Hepatocyte (in vitro differentiated cells): ENCODE measurements at regions not wholly inside any gene's neighbourhood (a gene's known extent, or its start where the extent isn't known, plus 50 kb on each side); places are given as distances from the start of the nearest gene placed in this dataset.

Experiments used
- DNase-seq: peaks from one replicate; pipeline ENCODE4 v3.0.0-alpha.2; 2016; ENCODE audit warnings: low spot score
- H2AFZ ChIP-seq: fragments of 200-600 bp; sonication (generic); 2 replicates; pipeline ENCODE4 v1.6.0; 2016; ENCODE audit warnings: antibody characterized with exemption, mild to moderate bottlenecking
- H3K27ac ChIP-seq: fragments of 200-600 bp; sonication (generic); 2 replicates; pipeline ENCODE4 v1.5.1; 2016; ENCODE audit warnings: mild to moderate bottlenecking
- H3K27me3 ChIP-seq: fragments of 200-600 bp; sonication (generic); 2 replicates; pipeline ENCODE4 v1.6.1; 2016
- H3K36me3 ChIP-seq: fragments of 200-600 bp; sonication (generic); replicated peaks from 2 replicates; pipeline ENCODE4 v1.5.1; 2016; ENCODE audit warnings: low read depth; ENCODE audit not compliant: insufficient read depth
- H3K4me1 ChIP-seq: fragments of 200-600 bp; sonication (generic); 2 replicates; pipeline ENCODE4 v1.5.1; 2016; ENCODE audit warnings: mild to moderate bottlenecking, moderate library complexity; ENCODE audit not compliant: insufficient read depth
- H3K4me2 ChIP-seq: fragments of 200-600 bp; sonication (generic); 2 replicates; pipeline ENCODE4 v1.6.0; 2016
- H3K4me3 ChIP-seq: fragments of 200-600 bp; sonication (generic); 2 replicates; pipeline ENCODE4 v1.5.1; 2016; ENCODE audit warnings: mild to moderate bottlenecking
- H3K79me2 ChIP-seq: fragments of 200-600 bp; sonication (generic); 2 replicates; pipeline ENCODE4 v1.6.0; 2017; ENCODE audit warnings: mild to moderate bottlenecking
- H3K9me2 ChIP-seq: fragments of 200-600 bp; sonication (generic); replicated peaks from 2 replicates; pipeline ENCODE4 v1.6.0; 2017; ENCODE audit warnings: mild to moderate bottlenecking; ENCODE audit not compliant: insufficient read depth
- H3K9me3 ChIP-seq: fragments of 200-600 bp; sonication (generic); 2 replicates; pipeline ENCODE4 v1.5.1; 2016; ENCODE audit warnings: low read depth, mild to moderate bottlenecking
- H4K20me1 ChIP-seq: fragments of 200-600 bp; sonication (generic); 2 replicates; pipeline ENCODE4 v1.6.0; 2016; ENCODE audit warnings: mild to moderate bottlenecking; ENCODE audit not compliant: insufficient read depth, poor library complexity, severe bottlenecking
- EZH2 ChIP-seq: fragments of 200-600 bp; sonication (generic); IDR thresholded peaks from 2 replicates; pipeline ENCODE4 v1.6.1; 2016; ENCODE audit warnings: antibody characterized with exemption, mild to moderate bottlenecking, borderline replicate concordance
- EZH2phosphoT487 ChIP-seq: fragments of 200-600 bp; sonication (generic); IDR thresholded peaks from one replicate; pipeline ENCODE4 v1.6.1; 2018; ENCODE audit warnings: antibody characterized with exemption, mild to moderate bottlenecking, low read depth, moderate library complexity; ENCODE audit not compliant: unreplicated experiment, severe bottlenecking
- WGBS: methylation state at CpG from one replicate; pipeline ENCODE4 v1.1.6; 2016; ENCODE audit warnings: low lambda C conversion rate; ENCODE audit errors: missing lambda C conversion rate; 5-methylcytosine and 5-hydroxymethylcytosine counted together
- TF ChIP-seq, protein P1 (sequence below): fragments of 200-600 bp; sonication (generic); IDR thresholded peaks from 2 replicates; pipeline ENCODE4 v1.5.1; 2016; ENCODE audit warnings: antibody characterized with exemption, mild to moderate bottlenecking; ENCODE audit not compliant: poor library complexity

DNA sequence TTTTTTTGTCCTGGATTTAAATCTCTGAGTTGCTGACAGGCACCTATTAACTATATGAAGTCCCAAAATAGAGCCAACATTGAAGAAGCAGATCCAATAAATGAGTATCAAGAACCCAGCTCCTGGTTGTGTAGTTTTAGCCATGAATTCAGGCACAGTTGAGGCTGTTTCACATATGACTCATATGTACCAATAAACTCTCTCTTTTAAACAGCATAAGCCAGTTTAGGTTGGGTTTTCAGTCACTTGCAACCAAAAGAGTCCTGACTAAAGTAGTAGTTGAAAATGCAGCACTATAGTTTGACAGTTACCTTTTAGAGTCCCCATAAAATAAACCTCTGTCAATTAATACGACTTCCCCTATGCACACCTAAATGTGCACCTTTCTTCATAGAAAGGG lies 389.9 kb downstream of the RPS29 start:
- H3K9me2 ChIP-seq = no peaks in the 10 kb centered on the region
- 75% methylated on average over 1 of the region's 1 CpG for WGBS
- H3K4me1 ChIP-seq = no peaks in the 10 kb centered on the region
- no peaks in the 10 kb centered on the region for H3K79me2 ChIP-seq
- TF ChIP-seq, protein P1, sequence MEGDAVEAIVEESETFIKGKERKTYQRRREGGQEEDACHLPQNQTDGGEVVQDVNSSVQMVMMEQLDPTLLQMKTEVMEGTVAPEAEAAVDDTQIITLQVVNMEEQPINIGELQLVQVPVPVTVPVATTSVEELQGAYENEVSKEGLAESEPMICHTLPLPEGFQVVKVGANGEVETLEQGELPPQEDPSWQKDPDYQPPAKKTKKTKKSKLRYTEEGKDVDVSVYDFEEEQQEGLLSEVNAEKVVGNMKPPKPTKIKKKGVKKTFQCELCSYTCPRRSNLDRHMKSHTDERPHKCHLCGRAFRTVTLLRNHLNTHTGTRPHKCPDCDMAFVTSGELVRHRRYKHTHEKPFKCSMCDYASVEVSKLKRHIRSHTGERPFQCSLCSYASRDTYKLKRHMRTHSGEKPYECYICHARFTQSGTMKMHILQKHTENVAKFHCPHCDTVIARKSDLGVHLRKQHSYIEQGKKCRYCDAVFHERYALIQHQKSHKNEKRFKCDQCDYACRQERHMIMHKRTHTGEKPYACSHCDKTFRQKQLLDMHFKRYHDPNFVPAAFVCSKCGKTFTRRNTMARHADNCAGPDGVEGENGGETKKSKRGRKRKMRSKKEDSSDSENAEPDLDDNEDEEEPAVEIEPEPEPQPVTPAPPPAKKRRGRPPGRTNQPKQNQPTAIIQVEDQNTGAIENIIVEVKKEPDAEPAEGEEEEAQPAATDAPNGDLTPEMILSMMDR = no peak
- TF ChIP-seq EZH2phosphoT487 (no peak), EZH2 (no peak)
- H3K4me2 ChIP-seq = no peak overlapping the region
- no peak overlapping the region for H2AFZ ChIP-seq
- DNase-seq = no peak
- no peaks in the 10 kb centered on the region for H4K20me1 ChIP-seq
- H3K27me3 ChIP-seq = no peaks in the 10 kb centered on the region
- no peak overlapping the region for H3K27ac ChIP-seq
- H3K9me3 ChIP-seq = no peaks in the 10 kb centered on the region
- H3K4me3 ChIP-seq = no peak overlapping the region
- H3K36me3 ChIP-seq = no peaks in the 10 kb centered on the region

DNA sequence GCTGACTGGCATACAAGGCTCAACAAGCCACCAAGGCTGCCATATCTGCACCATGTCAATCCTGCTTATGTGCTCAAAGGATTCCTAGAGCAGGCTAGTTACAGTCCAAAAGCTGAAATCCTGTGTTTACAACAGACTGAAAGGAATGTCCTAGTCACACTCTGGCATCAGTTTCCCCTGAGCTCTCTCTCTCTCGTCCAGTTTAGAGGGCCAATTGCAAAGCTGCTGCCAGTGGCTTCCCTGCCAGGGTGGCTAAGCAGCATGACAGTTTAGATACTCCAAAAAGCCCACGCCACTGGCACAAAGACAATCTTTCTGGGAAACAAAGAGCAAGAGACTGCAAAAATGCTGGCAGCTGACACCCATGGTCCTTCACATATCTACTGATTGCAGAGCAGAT lies 392.1 kb downstream of the RPS29 start:
- DNase-seq = no peak
- no peaks in the 10 kb centered on the region for H3K9me2 ChIP-seq
- H2AFZ ChIP-seq = no peak overlapping the region
- H3K4me3 ChIP-seq = no peak overlapping the region
- no peaks in the 10 kb centered on the region for H3K36me3 ChIP-seq
- H3K9me3 ChIP-seq = no peaks in the 10 kb centered on the region
- TF ChIP-seq, protein P1 = no peak
- TF ChIP-seq EZH2phosphoT487 (no peak), EZH2 (no peak)
- no peaks in the 10 kb centered on the region for H3K4me1 ChIP-seq
- H4K20me1 ChIP-seq = no peaks in the 10 kb centered on the region
- no peak overlapping the region for H3K27ac ChIP-seq
- H3K4me2 ChIP-seq = no peak overlapping the region
- no peaks in the 10 kb centered on the region for H3K27me3 ChIP-seq
- no peaks in the 10 kb centered on the region for H3K79me2 ChIP-seq
- 65% methylated on average over 2 of the region's 2 CpGs for WGBS

DNA sequence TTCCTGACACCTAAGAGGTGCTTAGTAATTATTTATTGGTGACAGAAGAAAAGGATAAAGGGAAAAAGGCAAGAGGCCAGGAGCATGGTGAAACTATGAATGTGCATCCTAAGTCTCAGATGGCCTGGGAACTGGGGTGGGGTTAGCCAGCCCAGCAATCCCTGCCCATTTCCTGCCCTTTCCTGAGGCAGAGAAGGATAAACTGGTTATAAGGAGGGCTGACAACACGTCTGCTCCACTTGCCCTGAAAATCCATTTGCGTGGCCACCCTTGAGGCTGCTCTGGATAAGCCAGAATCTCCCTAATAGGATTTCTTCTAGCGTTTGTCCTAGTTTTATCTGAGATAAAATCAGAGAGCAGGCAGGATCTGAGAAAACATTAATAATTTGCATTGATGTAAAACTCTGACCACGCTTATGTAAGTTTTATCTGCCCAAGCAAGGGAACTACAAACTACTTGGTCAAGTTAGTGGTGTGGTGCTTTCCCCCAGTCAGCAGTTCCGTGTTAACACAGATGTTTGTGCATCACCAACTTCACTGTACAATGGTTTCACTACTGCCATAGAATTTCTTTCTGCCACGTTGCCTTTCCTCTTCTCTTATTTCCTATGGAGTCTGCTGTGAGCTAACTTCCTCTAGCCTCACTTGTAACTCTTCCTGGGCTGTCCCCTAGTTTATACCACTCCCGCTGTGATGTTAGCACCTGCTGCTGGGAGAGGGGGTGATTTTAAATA lies 392.7 kb downstream of the RPS29 start:
- Histone ChIP-seq H3K4me2 (no peak overlapping the region), H3K9me3 (no peaks in the 10 kb centered on the region), H3K9me2 (no peaks in the 10 kb centered on the region), H3K27me3 (no peaks in the 10 kb centered on the region), H3K36me3 (no peaks in the 10 kb centered on the region), H3K27ac (no peak overlapping the region), H4K20me1 (no peaks in the 10 kb centered on the region), H3K79me2 (no peaks in the 10 kb centered on the region), H2AFZ (no peak overlapping the region), H3K4me3 (no peak overlapping the region), H3K4me1 (no peaks in the 10 kb centered on the region)
- TF ChIP-seq EZH2 (no peak), EZH2phosphoT487 (no peak)
- TF ChIP-seq, protein P1 = no peak
- no peak for DNase-seq
- WGBS = 57% methylated on average over 7 of the region's 7 CpGs
